AG04450 (cell line): ENCODE measurements at regions not wholly inside any gene's neighbourhood (a gene's known extent, or its start where the extent isn't known, plus 50 kb on each side); places are given as distances from the start of the nearest gene placed in this dataset.
"Not testable (repeated sequence)": the region's sequence is repeated elsewhere in the genome, so short reads cannot be mapped to it uniquely, and the experiment has no call there.

Experiments used
- CTCF ChIA-PET: fragments of 300-600, 350-600 bp; formaldehyde crosslinking; extraction: SDS; loops from one replicate; lab custom pipeline; 2022; ENCODE audit warnings: antibody characterized with exemption, inconsistent platforms; lab: Charles Lee
- POLR2A ChIA-PET: fragments of 350-600 bp; formaldehyde crosslinking; extraction: SDS; loops from one replicate; lab custom pipeline; 2021; ENCODE audit warnings: antibody characterized with exemption, inconsistent platforms; lab: Yijun Ruan, JAX
- DNase-seq: peaks from one replicate; pipeline ENCODE4 v3.0.0-alpha.2; 2011; ENCODE audit warnings: low read depth, low spot score
- H3K27ac ChIP-seq: one replicate; pipeline ENCODE4 v1.5.1; 2012; ENCODE audit warnings: low read depth, low read length, control low read depth
- H3K27me3 ChIP-seq: one replicate; pipeline ENCODE4 v1.6.0; 2012; ENCODE audit warnings: low read length; ENCODE audit not compliant: control insufficient read depth, insufficient read depth
- H3K4me3 ChIP-seq: 2 replicates; pipeline ENCODE4 v1.5.1; 2011; ENCODE audit warnings: mild to moderate bottlenecking, low read depth, low read length, control low read depth
- H3K9me3 ChIP-seq: 2 replicates; pipeline ENCODE4 v1.5.1; 2012; ENCODE audit warnings: low read length; ENCODE audit not compliant: control insufficient read depth, insufficient read depth
- CTCF ChIP-seq: IDR thresholded peaks from 2 replicates; pipeline ENCODE4 v1.5.1; 2011; ENCODE audit warnings: low read depth, low read length, control low read depth, inconsistent platforms

DNA sequence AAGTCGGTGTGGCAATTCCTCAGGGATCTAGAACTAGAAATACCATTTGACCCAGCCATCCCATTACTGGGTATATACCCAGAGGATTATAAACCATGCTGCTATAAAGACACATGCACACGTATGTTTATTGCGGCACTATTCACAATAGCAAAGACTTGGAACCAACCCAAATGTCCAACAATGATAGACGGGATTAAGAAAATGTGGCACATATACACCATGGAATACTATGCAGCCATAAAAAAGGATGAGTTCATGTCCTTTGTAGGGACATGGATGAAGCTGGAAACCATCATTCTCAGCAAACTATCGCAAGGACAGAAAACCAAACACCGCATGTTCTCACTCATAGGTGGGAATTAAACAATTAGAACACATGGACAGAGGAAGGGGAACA is 80.6 kb upstream of the ST3GAL5 start:
- POLR2A ChIA-PET, H3K9me3 ChIP-seq, CTCF ChIA-PET, H3K27ac ChIP-seq, H3K4me3 ChIP-seq, DNase-seq: not testable (repeated sequence)
- peaks cover 10% of the 10 kb centered on the region for H3K27me3 ChIP-seq

DNA sequence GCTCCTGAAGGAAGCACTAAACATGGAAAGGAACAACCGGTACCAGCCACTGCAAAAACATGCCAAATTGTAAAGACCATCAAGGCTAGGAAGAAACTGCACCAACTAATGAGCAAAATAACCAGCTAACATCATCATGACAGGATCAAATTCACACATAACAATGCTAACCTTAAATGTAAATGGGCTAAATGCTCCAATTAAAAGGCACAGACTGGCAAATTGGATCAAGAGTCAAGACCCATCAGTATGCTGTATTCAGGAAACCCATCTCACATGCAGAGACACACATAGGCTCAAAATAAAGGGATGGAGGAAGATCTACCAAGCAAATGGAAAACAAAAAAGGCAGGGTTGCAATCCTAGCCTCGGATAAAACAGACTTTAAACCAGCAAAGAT is 77.0 kb upstream of the ST3GAL5 start:
- DNase-seq, H3K27me3 ChIP-seq, H3K27ac ChIP-seq, H3K4me3 ChIP-seq, CTCF ChIA-PET, POLR2A ChIA-PET: not testable (repeated sequence)
- H3K9me3 ChIP-seq = peaks cover 21% of the 10 kb centered on the region

DNA sequence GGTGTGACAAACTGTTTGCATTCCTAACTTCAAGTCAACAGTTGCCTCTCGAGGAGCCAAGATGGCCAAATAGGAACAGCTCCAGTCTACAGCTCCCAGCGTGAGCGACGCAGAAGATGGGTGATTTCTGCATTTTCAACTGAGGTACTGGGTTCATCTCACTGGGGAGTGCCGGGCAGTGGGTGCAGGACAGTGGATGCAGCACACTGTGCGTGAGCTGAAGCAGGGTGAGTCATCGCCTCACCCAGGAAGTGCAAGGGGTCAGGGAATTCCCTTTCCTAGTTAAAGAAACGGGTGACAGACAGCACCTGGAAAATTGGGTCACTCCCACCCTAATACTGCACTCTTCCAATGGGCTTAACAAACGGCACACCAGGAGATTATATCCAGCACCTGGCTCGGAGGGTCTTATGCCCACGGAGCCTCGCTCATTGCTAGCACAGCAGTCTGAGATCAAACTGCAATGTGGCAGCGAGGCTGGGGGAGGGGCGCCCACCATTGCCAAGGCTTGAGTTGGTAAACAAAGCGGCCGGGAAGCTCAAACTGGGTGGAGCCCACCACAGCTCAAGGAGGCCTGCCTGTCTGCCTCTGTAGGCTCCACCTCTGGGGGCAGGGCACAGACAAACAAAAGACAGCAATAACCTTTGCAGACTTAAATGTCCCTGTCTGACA is 75.1 kb upstream of the ST3GAL5 start:
- H3K9me3 ChIP-seq = peaks cover 27% of the 10 kb centered on the region
- H3K27ac ChIP-seq, DNase-seq, H3K27me3 ChIP-seq, CTCF ChIA-PET, POLR2A ChIA-PET, H3K4me3 ChIP-seq: not testable (repeated sequence)

GRCh38 chr2:85963068-85963467 is 74.3 kb upstream of the ST3GAL5 start:
- Histone ChIP-seq H3K27ac (no peak overlapping the region), H3K27me3 (peaks cover 6% of the 10 kb centered on the region), H3K9me3 (peaks cover 27% of the 10 kb centered on the region), H3K4me3 (no peak overlapping the region)
- DNase-seq = no peak
- no peak for TF ChIP-seq CTCF
- ChIA-PET POLR2A (no interaction called here), CTCF (no interaction called here)

DNA sequence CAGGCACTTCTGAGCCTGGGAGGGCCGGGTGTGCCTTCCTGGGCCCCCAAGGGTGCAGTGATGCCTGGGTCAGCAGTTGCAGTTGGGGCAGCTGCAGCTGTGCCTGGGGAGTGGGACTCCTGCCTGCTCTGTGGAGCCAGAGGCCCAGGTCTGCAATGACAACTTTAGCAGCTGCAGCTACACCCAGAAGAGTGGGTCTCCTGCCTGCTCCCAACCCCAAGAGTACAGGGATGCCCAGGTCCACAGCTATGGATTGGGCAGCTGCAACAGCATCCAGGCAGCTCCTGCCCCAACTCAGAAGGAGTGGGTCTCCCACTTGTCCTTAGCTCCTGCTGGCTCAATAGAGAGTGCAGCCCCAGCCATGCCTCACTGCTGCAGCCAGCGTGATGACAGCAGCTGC is 73.0 kb upstream of the ST3GAL5 start:
- POLR2A ChIA-PET = no interaction called here
- CTCF ChIA-PET = no interaction called here
- Histone ChIP-seq H3K9me3 (peaks cover 27% of the 10 kb centered on the region), H3K27me3 (peaks cover 6% of the 10 kb centered on the region), H3K4me3 (no peak overlapping the region), H3K27ac (no peak overlapping the region)
- no peak for TF ChIP-seq CTCF
- DNase-seq = no peak

DNA sequence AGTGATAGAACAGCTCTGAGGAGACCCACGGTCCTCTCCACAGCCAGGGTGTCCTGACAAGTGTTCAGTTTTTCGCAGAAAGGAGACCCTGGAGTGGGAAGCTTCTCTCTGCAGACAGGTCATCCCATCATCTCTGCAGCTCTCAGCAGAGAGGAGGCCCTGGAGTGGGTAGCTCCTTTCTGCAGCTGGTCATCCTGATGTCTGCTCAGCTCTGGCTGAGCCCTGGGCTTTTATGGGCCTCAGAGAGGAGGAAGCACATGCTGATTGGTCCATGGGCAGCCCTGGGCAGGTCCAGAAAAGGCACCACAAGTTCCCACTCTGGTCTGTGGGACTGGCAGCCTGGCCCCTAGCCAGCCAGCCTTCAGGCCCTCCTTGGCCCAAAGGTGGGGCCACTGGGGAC is 72.3 kb upstream of the ST3GAL5 start:
- Histone ChIP-seq H3K27me3 (peaks cover 6% of the 10 kb centered on the region), H3K9me3 (peaks cover 27% of the 10 kb centered on the region), H3K4me3 (no peak overlapping the region), H3K27ac (no peak overlapping the region)
- DNase-seq = no peak
- ChIA-PET POLR2A (no interaction called here), CTCF (no interaction called here)
- TF ChIP-seq CTCF = no peak
